Type B pancreatic cell (in vitro differentiated cells): ENCODE measurements at regions not wholly inside any gene's neighbourhood (a gene's known extent, or its start where the extent isn't known, plus 50 kb on each side); places are given as distances from the start of the nearest gene placed in this dataset.
A peak's percentile ranks its signal among the peaks of the same experiment; 100 is the strongest.
"Not testable (repeated sequence)": the region's sequence is repeated elsewhere in the genome, so short reads cannot be mapped to it uniquely, and the experiment has no call there.

Experiments
- DNase-seq: peaks from one replicate; pipeline ENCODE4 v3.0.0; 2021; ENCODE audit warnings: mixed read lengths; ENCODE audit not compliant: unreplicated experiment; ENCODE audit errors: extremely low spot score
- H3K27ac Mint-ChIP-seq: 2 replicates; pipeline ENCODE4 v1.8.0; 2021; ENCODE audit warnings: mild to moderate bottlenecking, mixed read lengths
- H3K27me3 Mint-ChIP-seq: 2 replicates; pipeline ENCODE4 v1.8.0; 2021; ENCODE audit warnings: mixed read lengths
- H3K36me3 Mint-ChIP-seq: 2 replicates; pipeline ENCODE4 v1.8.0; 2021; ENCODE audit warnings: mixed read lengths
- H3K4me1 Mint-ChIP-seq: one replicate; pipeline ENCODE4 v1.8.0; 2021; ENCODE audit warnings: mixed read lengths; ENCODE audit not compliant: unreplicated experiment
- H3K4me3 Mint-ChIP-seq: 2 replicates; pipeline ENCODE4 v1.8.0; 2021; ENCODE audit warnings: mild to moderate bottlenecking, mixed read lengths
- H3K9me3 Mint-ChIP-seq: 2 replicates; pipeline ENCODE4 v1.8.0; 2021; ENCODE audit warnings: mixed read lengths
- TF ChIP-seq, protein P1 (sequence below): fragments of 200-600 bp; sonication (generic); conservative IDR thresholded peaks from 2 replicates; pipeline ENCODE4 v1.5.0; 2021; ENCODE audit warnings: antibody characterized with exemption, mild to moderate bottlenecking

DNA sequence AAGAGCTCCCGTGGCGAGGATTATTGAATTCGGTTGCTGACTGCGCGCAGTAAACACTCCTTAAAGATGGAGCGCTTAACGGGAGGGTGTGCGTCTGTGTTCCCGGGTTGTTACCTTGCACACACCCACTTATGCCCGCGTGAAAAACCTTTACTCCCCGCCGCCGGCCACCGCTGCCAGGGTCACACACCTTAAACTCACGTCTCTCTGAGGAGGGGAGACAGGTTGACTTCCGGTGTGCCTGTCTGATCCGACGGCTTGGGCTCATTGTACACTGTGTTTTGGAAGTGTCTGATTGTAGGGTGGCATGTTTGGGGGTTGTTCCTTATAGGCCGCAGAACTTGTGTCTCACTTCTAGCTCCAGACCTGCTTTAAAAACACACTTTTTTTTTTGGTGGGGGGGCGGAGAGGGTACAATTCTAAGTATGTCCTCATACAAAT, 66.8 kb downstream of the KPNA2 start:
- H3K4me1 Mint-ChIP-seq: peaks cover 11% of the 10 kb centered on the region
- H3K27ac Mint-ChIP-seq: peak overlapping the region; percentile 88
- H3K36me3 Mint-ChIP-seq: peaks cover 14% of the 10 kb centered on the region
- H3K9me3 Mint-ChIP-seq: no peaks in the 10 kb centered on the region
- no peaks in the 10 kb centered on the region for H3K27me3 Mint-ChIP-seq
- no peak for DNase-seq
- TF ChIP-seq, protein P1, sequence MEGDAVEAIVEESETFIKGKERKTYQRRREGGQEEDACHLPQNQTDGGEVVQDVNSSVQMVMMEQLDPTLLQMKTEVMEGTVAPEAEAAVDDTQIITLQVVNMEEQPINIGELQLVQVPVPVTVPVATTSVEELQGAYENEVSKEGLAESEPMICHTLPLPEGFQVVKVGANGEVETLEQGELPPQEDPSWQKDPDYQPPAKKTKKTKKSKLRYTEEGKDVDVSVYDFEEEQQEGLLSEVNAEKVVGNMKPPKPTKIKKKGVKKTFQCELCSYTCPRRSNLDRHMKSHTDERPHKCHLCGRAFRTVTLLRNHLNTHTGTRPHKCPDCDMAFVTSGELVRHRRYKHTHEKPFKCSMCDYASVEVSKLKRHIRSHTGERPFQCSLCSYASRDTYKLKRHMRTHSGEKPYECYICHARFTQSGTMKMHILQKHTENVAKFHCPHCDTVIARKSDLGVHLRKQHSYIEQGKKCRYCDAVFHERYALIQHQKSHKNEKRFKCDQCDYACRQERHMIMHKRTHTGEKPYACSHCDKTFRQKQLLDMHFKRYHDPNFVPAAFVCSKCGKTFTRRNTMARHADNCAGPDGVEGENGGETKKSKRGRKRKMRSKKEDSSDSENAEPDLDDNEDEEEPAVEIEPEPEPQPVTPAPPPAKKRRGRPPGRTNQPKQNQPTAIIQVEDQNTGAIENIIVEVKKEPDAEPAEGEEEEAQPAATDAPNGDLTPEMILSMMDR: no peak
- H3K4me3 Mint-ChIP-seq: peak overlapping the region; percentile 94

- Mint-ChIP-seq H3K4me1 (peaks cover 11% of the 10 kb centered on the region), H3K27me3 (no peaks in the 10 kb centered on the region), H3K36me3 (peaks cover 18% of the 10 kb centered on the region), H3K27ac (peak overlapping the region; percentile 88), H3K4me3 (peak overlapping the region; percentile 94), H3K9me3 (no peaks in the 10 kb centered on the region)
- TF ChIP-seq, protein P1: no peak
- no peak for DNase-seq
Observed at GRCh38 chr17:68103148-68103547, 67.6 kb downstream of the KPNA2 start.

GRCh38 chr17:68106085-68106484, 70.5 kb downstream of the KPNA2 start:
- H3K4me3 Mint-ChIP-seq: no peak overlapping the region
- H3K27me3 Mint-ChIP-seq: no peaks in the 10 kb centered on the region
- TF ChIP-seq, protein P1: no peak
- H3K36me3 Mint-ChIP-seq: peaks cover 28% of the 10 kb centered on the region
- no peak overlapping the region for H3K27ac Mint-ChIP-seq
- H3K4me1 Mint-ChIP-seq: peaks cover 11% of the 10 kb centered on the region
- H3K9me3 Mint-ChIP-seq: no peaks in the 10 kb centered on the region
- no peak for DNase-seq

GRCh38 chr17:68107373-68107772, 71.8 kb downstream of the KPNA2 start:
- no peak for DNase-seq
- H3K4me3 Mint-ChIP-seq: no peak overlapping the region
- no peaks in the 10 kb centered on the region for H3K9me3 Mint-ChIP-seq
- peaks cover 11% of the 10 kb centered on the region for H3K4me1 Mint-ChIP-seq
- no peak overlapping the region for H3K27ac Mint-ChIP-seq
- no peaks in the 10 kb centered on the region for H3K27me3 Mint-ChIP-seq
- peaks cover 28% of the 10 kb centered on the region for H3K36me3 Mint-ChIP-seq
- TF ChIP-seq, protein P1: no peak

GRCh38 chr17:68108313-68109000, 72.9 kb downstream of the KPNA2 start:
- Mint-ChIP-seq H3K9me3 (no peaks in the 10 kb centered on the region), H3K27ac (no peak overlapping the region), H3K4me3 (no peak overlapping the region), H3K36me3 (peaks cover 30% of the 10 kb centered on the region), H3K27me3 (no peaks in the 10 kb centered on the region), H3K4me1 (peaks cover 6% of the 10 kb centered on the region)
- TF ChIP-seq, protein P1: no peak
- DNase-seq: no peak

GRCh38 chr17:68109404-68109803, 73.9 kb downstream of the KPNA2 start:
- H3K27ac Mint-ChIP-seq, H3K27me3 Mint-ChIP-seq, DNase-seq, H3K4me3 Mint-ChIP-seq, H3K4me1 Mint-ChIP-seq, H3K9me3 Mint-ChIP-seq: not testable (repeated sequence)
- H3K36me3 Mint-ChIP-seq: peaks cover 31% of the 10 kb centered on the region

GRCh38 chr17:68116211-68116610, 80.7 kb downstream of the KPNA2 start:
- H3K36me3 Mint-ChIP-seq: peaks cover 29% of the 10 kb centered on the region
- not testable (repeated sequence) for H3K4me1 Mint-ChIP-seq, H3K9me3 Mint-ChIP-seq, H3K4me3 Mint-ChIP-seq, H3K27me3 Mint-ChIP-seq, H3K27ac Mint-ChIP-seq, DNase-seq
